ENCODE measurements at regions not wholly inside any gene's neighbourhood (a gene's known extent, or its start where the extent isn't known, plus 50 kb on each side); places are given as distances from the start of the nearest gene placed in this dataset.
A peak's percentile ranks its signal among the peaks of the same experiment; 100 is the strongest.

DNA sequence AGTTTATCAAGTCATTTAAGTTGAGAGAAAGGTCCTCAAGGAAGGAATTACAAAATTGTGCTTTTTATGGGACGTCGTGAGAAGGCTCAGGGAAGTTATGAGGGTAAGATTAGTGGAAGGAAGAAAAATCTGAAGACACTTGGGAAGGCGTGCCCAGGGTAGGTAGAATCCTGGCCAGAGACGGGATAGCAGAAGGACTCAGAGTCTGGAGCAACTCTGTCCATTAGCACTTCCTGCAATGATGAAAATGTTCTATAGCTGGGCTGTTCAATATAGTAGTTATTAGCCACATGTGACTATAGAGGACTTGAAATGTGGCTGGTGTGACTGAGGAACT lies 271.0 kb upstream of the ZPLD1 start:
- no peak for TF ChIP-seq CTCF (IDR thresholded peaks at IDR 0.05; ENCODE audit: unreplicated experiment)
- H3K36me3 Mint-ChIP-seq (ENCODE audit: insufficient read depth): no peaks in the 10 kb centered on the region
- H3K4me3 Mint-ChIP-seq (ENCODE audit: low read depth): no peak overlapping the region

DNA sequence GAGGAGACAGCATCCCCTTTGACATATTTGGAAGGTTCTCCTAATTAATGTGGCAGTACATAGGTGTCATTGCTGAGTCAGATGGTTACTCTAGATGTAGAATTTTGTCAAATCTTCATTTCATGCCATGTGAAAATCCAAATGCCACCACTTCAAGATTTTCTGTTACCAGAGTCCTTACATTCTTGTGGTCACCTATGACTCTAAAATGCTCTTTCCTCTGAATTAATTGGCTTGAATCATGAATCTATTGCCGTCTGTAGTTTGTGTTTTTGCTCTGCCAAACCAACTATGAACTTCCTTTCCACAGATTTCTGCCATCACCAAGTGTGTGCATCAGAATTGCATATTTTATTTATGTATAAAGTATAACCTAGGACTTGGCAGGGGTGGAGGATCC lies 269.4 kb upstream of the ZPLD1 start:
- Mint-ChIP-seq H3K27me3 (no peaks in the 10 kb centered on the region), H3K4me3 (ENCODE audit: low read depth) (no peak overlapping the region), H3K36me3 (ENCODE audit: insufficient read depth) (no peaks in the 10 kb centered on the region), H3K27ac (no peak overlapping the region), H3K9me3 (ENCODE audit: low read depth) (peaks cover 9% of the 10 kb centered on the region), H3K4me1 (ENCODE audit: low read depth) (peaks cover 4% of the 10 kb centered on the region)
- DNase-seq (ENCODE audit: low spot score, unreplicated experiment): no peak
- no peak for TF ChIP-seq CTCF (IDR thresholded peaks at IDR 0.05; ENCODE audit: unreplicated experiment)

More for the DNA sequence above, 271.0 kb upstream of the ZPLD1 start:
- Mint-ChIP-seq H3K27me3 (no peaks in the 10 kb centered on the region), H3K27ac (no peak overlapping the region), H3K4me1 (ENCODE audit: low read depth) (peaks cover 4% of the 10 kb centered on the region), H3K9me3 (ENCODE audit: low read depth) (peaks cover 9% of the 10 kb centered on the region)
- DNase-seq (ENCODE audit: low spot score, unreplicated experiment): no peak

DNA sequence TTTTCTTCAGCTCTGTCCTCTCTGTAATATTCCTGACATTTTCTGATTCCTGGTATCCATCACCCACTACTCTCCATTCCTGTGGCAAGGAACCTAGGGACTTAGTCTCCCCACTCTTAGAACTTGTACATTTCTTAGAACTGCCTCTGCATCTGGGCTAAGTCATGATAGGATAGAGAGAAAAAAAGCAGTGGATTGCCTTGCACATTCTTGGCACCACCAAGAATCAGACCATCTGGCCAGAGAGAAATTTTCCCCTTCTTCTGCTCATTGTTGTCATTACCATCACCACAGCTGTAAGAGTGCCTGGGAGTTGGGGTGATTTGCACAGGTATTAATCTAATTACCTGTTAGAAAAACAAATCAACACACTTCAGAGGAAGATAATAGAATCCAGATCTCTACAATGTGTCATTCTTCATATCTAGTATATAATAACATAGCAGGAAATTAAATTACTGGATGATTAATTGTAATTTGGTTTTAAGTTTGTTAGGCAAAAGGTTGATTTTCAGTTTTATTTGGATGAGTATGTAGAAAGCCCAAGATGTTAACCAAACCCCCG lies 264.8 kb upstream of the ZPLD1 start:
- Mint-ChIP-seq H3K4me3 (ENCODE audit: low read depth) (no peak overlapping the region), H3K27ac (no peak overlapping the region), H3K9me3 (ENCODE audit: low read depth) (peaks cover 9% of the 10 kb centered on the region), H3K4me1 (ENCODE audit: low read depth) (peaks cover 5% of the 10 kb centered on the region), H3K27me3 (no peaks in the 10 kb centered on the region), H3K36me3 (ENCODE audit: insufficient read depth) (no peaks in the 10 kb centered on the region)
- no peak for DNase-seq (ENCODE audit: low spot score, unreplicated experiment)
- no peak for TF ChIP-seq CTCF (IDR thresholded peaks at IDR 0.05; ENCODE audit: unreplicated experiment)

DNA sequence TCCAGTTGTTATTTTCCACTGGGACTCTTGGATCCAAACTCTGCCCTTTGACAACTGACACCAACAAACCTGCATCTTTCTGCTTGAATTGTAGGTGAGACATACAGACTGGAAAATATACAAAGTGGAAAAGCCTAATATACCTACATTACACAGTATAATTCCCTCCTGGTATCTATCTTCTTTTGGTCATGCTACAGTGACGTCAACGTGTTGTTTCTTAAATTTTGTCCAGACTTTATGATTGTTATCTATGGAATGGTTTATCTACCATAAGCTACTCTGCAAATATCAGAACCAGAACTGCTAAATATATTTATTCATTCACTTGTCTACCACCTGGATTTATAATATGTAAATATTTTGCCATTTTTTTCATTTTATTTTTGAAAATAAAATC lies 264.3 kb upstream of the ZPLD1 start:
- peaks cover 5% of the 10 kb centered on the region for H3K4me1 Mint-ChIP-seq (ENCODE audit: low read depth)

GRCh38 chr3:102174312-102174712 lies 260.5 kb upstream of the ZPLD1 start:
- Mint-ChIP-seq H3K9me3 (ENCODE audit: low read depth) (no peaks in the 10 kb centered on the region), H3K27me3 (no peaks in the 10 kb centered on the region), H3K27ac (no peak overlapping the region), H3K4me1 (ENCODE audit: low read depth) (peaks cover 7% of the 10 kb centered on the region), H3K36me3 (ENCODE audit: insufficient read depth) (no peaks in the 10 kb centered on the region), H3K4me3 (ENCODE audit: low read depth) (no peak overlapping the region)
- no peak for DNase-seq (ENCODE audit: low spot score, unreplicated experiment)
- no peak for TF ChIP-seq CTCF (IDR thresholded peaks at IDR 0.05; ENCODE audit: unreplicated experiment)

More for the DNA sequence above, 264.3 kb upstream of the ZPLD1 start:
- TF ChIP-seq CTCF (IDR thresholded peaks at IDR 0.05; ENCODE audit: unreplicated experiment): no peak
- Mint-ChIP-seq H3K27ac (peak overlapping the region; percentile 31), H3K36me3 (ENCODE audit: insufficient read depth) (no peaks in the 10 kb centered on the region), H3K27me3 (no peaks in the 10 kb centered on the region), H3K9me3 (ENCODE audit: low read depth) (peaks cover 9% of the 10 kb centered on the region), H3K4me3 (ENCODE audit: low read depth) (no peak overlapping the region)
- no peak for DNase-seq (ENCODE audit: low spot score, unreplicated experiment)

Measured in progenitor cell of endocrine pancreas (in vitro differentiated cells).